Mesenchymal stem cell (in vitro differentiated cells and primary cell): ENCODE measurements at regions not wholly inside any gene's neighbourhood (a gene's known extent, or its start where the extent isn't known, plus 50 kb on each side); places are given as distances from the start of the nearest gene placed in this dataset.
"Not testable (repeated sequence)": the region's sequence is repeated elsewhere in the genome, so short reads cannot be mapped to it uniquely, and the experiment has no call there.

Experiments
- DNase-seq: peaks from one replicate; pipeline ENCODE4 v3.0.0-alpha.2; 2013
- H2AFZ ChIP-seq: one replicate; pipeline ENCODE4 v1.6.1; 2013; ENCODE audit warnings: low read depth, mild to moderate bottlenecking, control low read depth, inconsistent platforms, low read length, moderate library complexity
- H2AK5ac ChIP-seq: 2 replicates; pipeline ENCODE4 v1.6.1; 2013; ENCODE audit warnings: low read length, moderate library complexity, mild to moderate bottlenecking, inconsistent platforms; ENCODE audit not compliant: severe bottlenecking
- H2BK120ac ChIP-seq: one replicate; pipeline ENCODE4 v1.6.1; 2013; ENCODE audit warnings: low read depth, mild to moderate bottlenecking, inconsistent platforms, low read length, moderate library complexity
- H2BK12ac ChIP-seq, 2 experiments: one replicate each; pipeline ENCODE4 v1.6.1; 2013; ENCODE audit warnings: inconsistent platforms in 2 of 2, low read length in 2 of 2, mild to moderate bottlenecking in 2 of 2, moderate library complexity in 2 of 2, control low read depth in 1 of 2
- H2BK15ac ChIP-seq: one replicate; pipeline ENCODE4 v1.6.1; 2013; ENCODE audit warnings: mild to moderate bottlenecking, low read depth, inconsistent platforms; ENCODE audit not compliant: poor library complexity, severe bottlenecking
- H2BK5ac ChIP-seq: 2 replicates; pipeline ENCODE4 v1.6.1; 2013; ENCODE audit warnings: low read depth, mild to moderate bottlenecking, low read length, control low read depth, inconsistent platforms; ENCODE audit not compliant: poor library complexity, severe bottlenecking
- H3K14ac ChIP-seq, 2 experiments: one replicate each; pipeline ENCODE4 v1.6.1; 2013; ENCODE audit warnings: inconsistent platforms in 2 of 2, low read length in 2 of 2, control low read depth in 1 of 2, mild to moderate bottlenecking in 1 of 2, moderate library complexity in 1 of 2
- H3K18ac ChIP-seq, 2 experiments: one replicate each; pipeline ENCODE4 v1.6.1; 2013; ENCODE audit warnings: inconsistent platforms in 2 of 2, low read length in 2 of 2, control low read depth in 1 of 2, low read depth in 1 of 2, mild to moderate bottlenecking in 1 of 2
- H3K23ac ChIP-seq, 2 experiments: one replicate each; pipeline ENCODE4 v1.6.1; 2013; ENCODE audit warnings: inconsistent platforms in 2 of 2, low read length in 2 of 2, mild to moderate bottlenecking in 2 of 2, moderate library complexity in 2 of 2, control low read depth in 1 of 2
- H3K27ac ChIP-seq: 2 replicates; pipeline ENCODE4 v1.5.1; 2013; ENCODE audit warnings: mild to moderate bottlenecking, moderate library complexity, low read length, control low read depth, inconsistent platforms; ENCODE audit not compliant: poor library complexity, severe bottlenecking
- H3K27me3 ChIP-seq, 2 experiments: 2 replicates each; pipeline versions ENCODE4 v1.6.1 to v1.7.0; 2013; ENCODE audit warnings: low read length in 2 of 2, mild to moderate bottlenecking in 2 of 2, moderate library complexity in 2 of 2, control low read depth in 1 of 2, inconsistent platforms in 1 of 2; ENCODE audit not compliant: control insufficient read depth in 1 of 2, insufficient read depth in 1 of 2
- H3K36me3 ChIP-seq, 2 experiments: 2 replicates each; pipeline versions ENCODE4 v1.6.1 to v1.7.0; 2013; ENCODE audit warnings: low read length in 2 of 2, control low read depth in 1 of 2, inconsistent platforms in 1 of 2, low read depth in 1 of 2, mild to moderate bottlenecking in 1 of 2; ENCODE audit not compliant: insufficient read depth in 2 of 2, control insufficient read depth in 1 of 2
- H3K4ac ChIP-seq, 2 experiments: one replicate each; pipeline ENCODE4 v1.6.1; 2013; ENCODE audit warnings: inconsistent platforms in 2 of 2, low read length in 2 of 2, mild to moderate bottlenecking in 2 of 2, moderate library complexity in 2 of 2, control low read depth in 1 of 2, low read depth in 1 of 2
- H3K4me1 ChIP-seq: 2 replicates; pipeline ENCODE4 v1.6.1; 2013; ENCODE audit warnings: low read depth, low read length, control low read depth; ENCODE audit not compliant: control insufficient read depth, insufficient read depth
- H3K4me2 ChIP-seq: 2 replicates; pipeline ENCODE4 v1.6.1; 2013; ENCODE audit warnings: low read length, mild to moderate bottlenecking, inconsistent platforms; ENCODE audit not compliant: poor library complexity, severe bottlenecking
- H3K4me3 ChIP-seq, 2 experiments: 2 replicates each; pipeline versions ENCODE4 v1.5.1 to v1.7.0; 2013; ENCODE audit warnings: low read length in 2 of 2, mild to moderate bottlenecking in 2 of 2, control low read depth in 1 of 2, low read depth in 1 of 2; ENCODE audit not compliant: insufficient read depth in 1 of 2
- H3K79me1 ChIP-seq: replicated peaks from 2 replicates; pipeline ENCODE4 v1.6.1; 2013; ENCODE audit warnings: mild to moderate bottlenecking, control low read depth, low read length, inconsistent platforms; ENCODE audit not compliant: poor library complexity, severe bottlenecking
- H3K9ac ChIP-seq: 2 replicates; pipeline ENCODE4 v1.7.0; 2013; ENCODE audit warnings: mild to moderate bottlenecking, low read length, moderate library complexity
- H3K9me3 ChIP-seq: 2 replicates; pipeline ENCODE4 v1.7.0; 2013; ENCODE audit warnings: mild to moderate bottlenecking, low read length; ENCODE audit not compliant: control insufficient read depth
- H4K8ac ChIP-seq: one replicate; pipeline ENCODE4 v1.6.1; 2013; ENCODE audit warnings: inconsistent platforms, mild to moderate bottlenecking, low read length, moderate library complexity
- H4K91ac ChIP-seq: one replicate; pipeline ENCODE4 v1.6.1; 2013; ENCODE audit warnings: mild to moderate bottlenecking, low read length, inconsistent platforms
- WGBS: methylation state at CpG from one replicate; pipeline ENCODE4 v1.1.7; 2013; ENCODE audit warnings: mixed read lengths; 5-methylcytosine and 5-hydroxymethylcytosine counted together

DNA sequence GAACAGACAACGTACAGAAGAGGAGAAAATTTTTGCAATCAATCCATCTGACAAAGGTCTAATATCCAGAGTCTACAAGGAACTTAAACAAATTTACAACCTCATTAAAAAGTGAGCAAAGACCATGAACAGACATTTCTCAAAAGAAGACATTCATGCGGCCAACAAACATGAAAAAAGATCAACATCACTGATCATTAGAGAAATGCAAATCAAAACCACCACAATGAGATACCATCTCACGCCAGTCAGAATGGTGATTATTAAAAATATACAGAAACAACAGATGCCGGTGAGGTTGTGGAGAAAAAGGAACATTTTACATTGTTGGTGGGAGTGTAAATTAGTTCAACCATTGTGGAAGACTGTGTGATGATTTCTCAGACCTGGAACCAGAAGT, 149.0 kb upstream of the OLIG3 start:
- H3K36me3 ChIP-seq, H2BK5ac ChIP-seq, H3K27ac ChIP-seq, H2AFZ ChIP-seq, H2BK12ac ChIP-seq, H3K79me1 ChIP-seq, H3K14ac ChIP-seq, H3K9me3 ChIP-seq, H2AK5ac ChIP-seq, H3K18ac ChIP-seq, H4K8ac ChIP-seq, H4K91ac ChIP-seq, H3K27me3 ChIP-seq, DNase-seq, H3K4me3 ChIP-seq, H3K4me1 ChIP-seq, H2BK120ac ChIP-seq, H3K9ac ChIP-seq, H2BK15ac ChIP-seq, H3K4ac ChIP-seq, H3K23ac ChIP-seq, H3K4me2 ChIP-seq: not testable (repeated sequence)
- WGBS, result 82% methylated on average over 2 of the region's 4 CpGs

DNA sequence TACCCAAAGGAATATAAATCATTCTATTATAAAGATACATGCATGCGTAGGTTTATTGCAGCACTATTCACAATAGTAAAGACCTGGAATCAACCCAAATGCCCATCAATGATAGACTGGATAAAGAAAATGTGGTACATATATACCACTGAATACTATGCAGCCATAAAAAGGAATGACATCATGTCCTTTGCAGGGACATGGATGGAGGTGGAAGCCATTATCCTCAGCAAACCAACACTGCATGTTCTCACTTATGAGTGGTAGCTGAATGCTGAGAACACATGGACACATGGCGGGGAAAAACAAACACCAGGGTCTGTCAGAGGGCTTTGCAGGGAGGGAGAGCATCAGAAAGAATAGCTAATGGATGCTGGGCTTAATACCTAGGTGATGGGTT, 149.4 kb upstream of the OLIG3 start:
- not testable (repeated sequence) for H3K4me1 ChIP-seq, H4K8ac ChIP-seq, H3K23ac ChIP-seq, H2AFZ ChIP-seq, DNase-seq, H3K36me3 ChIP-seq, H3K79me1 ChIP-seq, H2AK5ac ChIP-seq, H3K4me2 ChIP-seq, H2BK12ac ChIP-seq, H3K9me3 ChIP-seq, H2BK120ac ChIP-seq, H4K91ac ChIP-seq, H3K4me3 ChIP-seq, H2BK15ac ChIP-seq, H3K4ac ChIP-seq, H3K9ac ChIP-seq, H2BK5ac ChIP-seq, H3K18ac ChIP-seq, H3K27me3 ChIP-seq, H3K27ac ChIP-seq
- 58% methylated on average over 1 of the region's 2 CpGs for WGBS
- peak overlapping the region in 1 of 2 experiments; percentile 37 for H3K14ac ChIP-seq

DNA sequence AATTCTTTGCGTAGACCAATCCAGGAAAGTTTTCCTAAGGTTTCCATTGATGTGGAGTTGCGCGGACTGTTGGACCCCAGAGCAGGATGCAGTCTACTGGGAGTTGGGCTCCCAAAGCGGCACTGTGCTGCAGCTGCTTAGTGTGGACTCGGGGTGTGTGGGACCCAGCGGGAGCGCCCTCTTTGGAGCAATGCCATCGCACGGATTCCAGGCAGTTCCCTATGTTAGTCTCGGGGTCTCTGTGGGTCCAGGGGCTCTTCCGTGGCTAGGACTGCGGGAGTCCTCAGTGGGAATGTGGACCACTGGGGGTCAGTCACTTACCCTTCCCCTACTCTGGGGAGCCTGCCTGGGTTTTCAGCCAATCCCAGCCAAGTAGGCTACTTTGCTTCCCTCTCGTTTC, 151.7 kb upstream of the OLIG3 start:
- H2BK15ac ChIP-seq, result no peak overlapping the region
- no peak overlapping the region for H2BK5ac ChIP-seq
- H3K4ac ChIP-seq, result no peak overlapping the region
- H2BK120ac ChIP-seq, result no peak overlapping the region
- H3K36me3 ChIP-seq, result no peaks in the 10 kb centered on the region
- DNase-seq, result no peak
- H2AK5ac ChIP-seq, result no peak overlapping the region
- H3K23ac ChIP-seq, result no peak overlapping the region
- H3K4me1 ChIP-seq, result no peaks in the 10 kb centered on the region
- no peak overlapping the region for H3K14ac ChIP-seq
- no peak overlapping the region for H2AFZ ChIP-seq
- H4K8ac ChIP-seq, result no peak overlapping the region
- no peaks in the 10 kb centered on the region for H3K79me1 ChIP-seq
- no peak overlapping the region for H4K91ac ChIP-seq
- H2BK12ac ChIP-seq, result no peak overlapping the region
- 92% methylated on average over 13 of the region's 13 CpGs for WGBS
- no peak overlapping the region for H3K4me3 ChIP-seq
- H3K9me3 ChIP-seq, result no peaks in the 10 kb centered on the region
- no peak overlapping the region for H3K9ac ChIP-seq
- H3K4me2 ChIP-seq, result no peak overlapping the region
- H3K27ac ChIP-seq, result no peak overlapping the region
- H3K18ac ChIP-seq, result no peak overlapping the region
- no peaks in the 10 kb centered on the region for H3K27me3 ChIP-seq

DNA sequence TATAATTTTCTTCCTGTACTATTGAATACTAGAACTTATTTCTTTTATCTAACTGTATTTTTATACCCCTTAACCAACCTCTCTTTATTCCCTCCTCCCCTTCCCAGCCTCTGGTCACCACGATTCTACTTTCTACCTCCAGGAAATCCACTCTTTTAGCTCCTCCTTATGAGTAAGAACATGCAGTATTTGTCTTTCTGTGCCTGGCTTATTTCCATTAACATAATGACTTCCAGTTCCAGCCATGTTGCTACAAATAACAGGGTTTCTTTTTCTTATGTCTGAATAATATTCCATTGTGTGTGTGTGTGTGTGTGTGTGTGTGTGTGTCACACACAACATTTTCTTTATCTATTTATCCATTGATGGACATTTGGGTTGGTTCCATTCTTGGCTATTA, 152.3 kb upstream of the OLIG3 start:
- Histone ChIP-seq H3K4me2 (no peak overlapping the region), H4K8ac (no peak overlapping the region), H3K4ac (no peak overlapping the region), H3K9me3 (peaks cover under 1% of the 10 kb centered on the region), H3K79me1 (no peaks in the 10 kb centered on the region), H3K18ac (no peak overlapping the region), H2BK120ac (no peak overlapping the region), H3K4me3 (no peak overlapping the region), H3K27me3 (no peaks in the 10 kb centered on the region), H2BK12ac (no peak overlapping the region), H2BK15ac (no peak overlapping the region), H4K91ac (no peak overlapping the region), H3K14ac (no peak overlapping the region), H2AK5ac (no peak overlapping the region), H2AFZ (no peak overlapping the region), H3K9ac (no peak overlapping the region), H3K36me3 (no peaks in the 10 kb centered on the region), H3K23ac (no peak overlapping the region), H2BK5ac (no peak overlapping the region), H3K4me1 (no peaks in the 10 kb centered on the region), H3K27ac (no peak overlapping the region)
- WGBS, result no CpG with 5 or more reads among the region's 1 CpG
- DNase-seq, result no peak
